Ovary (tissue), 3 donors: ENCODE measurements at regions not wholly inside any gene's neighbourhood (a gene's known extent, or its start where the extent isn't known, plus 50 kb on each side); places are given as distances from the start of the nearest gene placed in this dataset.

Experiments used
- CTCF ChIP-seq, 3 donors: fragments of 450-650 bp in 2 of 3; fragments of 200-600 bp in 1 of 3; IDR thresholded peaks; one replicate each; pipeline versions ENCODE4 v1.5.1 to v1.8.0; 2016 to 2022; ENCODE audit warnings: antibody characterized with exemption in 3 of 3, mild to moderate bottlenecking in 1 of 3
- EP300 ChIP-seq: sonication (generic); formaldehyde crosslinking; IDR thresholded peaks from one replicate; pipeline ENCODE4 v1.6.1; 2017; ENCODE audit warnings: antibody characterized with exemption
- POLR2A ChIP-seq: fragments of 450-650 bp; IDR thresholded peaks from one replicate; pipeline ENCODE4 v1.6.1; 2017; ENCODE audit warnings: antibody characterized with exemption, mild to moderate bottlenecking, moderate library complexity
- donor health status: DM: no; HTN: no; CAD: no.

GRCh38 chr3:39601241-39601640, 133.8 kb downstream of the MOBP start:
- TF ChIP-seq CTCF (IDR thresholded peaks at IDR 0.05) (no peak), POLR2A (no peak), EP300 (no peak)
